DMS153 (cell line): ENCODE measurements at regions not wholly inside any gene's neighbourhood (a gene's known extent, or its start where the extent isn't known, plus 50 kb on each side); places are given as distances from the start of the nearest gene placed in this dataset.
"Not testable (repeated sequence)": the region's sequence is repeated elsewhere in the genome, so short reads cannot be mapped to it uniquely, and the experiment has no call there.

Experiments
- DNase-seq: peaks from one replicate; lab custom pipeline; 2025; lab: John Stamatoyannopoulos, UW

DNA sequence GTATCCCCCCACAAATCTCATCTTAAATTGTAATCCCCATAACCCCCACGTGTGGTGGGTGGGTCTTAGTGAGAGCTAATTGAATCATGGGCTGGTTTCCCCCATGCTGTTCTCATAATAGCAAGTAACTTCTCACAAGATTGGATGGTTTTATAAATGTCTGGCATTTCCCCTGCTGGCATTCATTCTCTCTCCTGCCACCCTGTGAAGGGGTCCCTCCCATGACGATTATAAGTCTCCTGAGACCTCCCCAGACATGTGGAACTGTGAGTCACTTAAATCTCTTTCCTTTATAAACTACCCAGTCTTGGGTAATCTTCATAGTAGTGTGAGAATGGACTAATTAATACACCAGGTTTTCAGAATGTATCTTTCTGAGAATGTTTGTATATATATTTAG is 1159.4 kb downstream of the FAM181B start:
- DNase-seq, result no peak

DNA sequence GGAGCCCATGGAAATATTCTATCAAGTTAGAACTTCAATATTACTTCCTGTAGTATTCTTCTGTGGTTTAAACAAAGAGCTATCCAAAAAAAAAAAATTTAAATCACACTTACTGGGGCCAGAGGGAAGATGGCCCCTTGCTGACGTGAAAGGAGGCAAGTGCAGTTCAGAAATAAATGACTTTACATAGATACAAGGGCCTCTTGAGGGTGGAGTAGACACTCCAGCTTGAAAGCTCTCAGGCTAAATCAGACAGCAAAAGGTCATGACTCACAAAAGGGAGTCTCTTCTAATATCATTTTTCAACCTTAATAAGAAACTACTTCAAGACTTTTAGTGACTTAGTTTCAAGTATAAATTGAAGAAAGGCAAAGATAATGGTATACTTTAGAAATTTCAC is 1160.3 kb downstream of the FAM181B start:
- DNase-seq, result no peak

- no peak for DNase-seq
Observed at GRCh38 chr11:81570669-81571068, 1163.0 kb downstream of the FAM181B start.

DNA sequence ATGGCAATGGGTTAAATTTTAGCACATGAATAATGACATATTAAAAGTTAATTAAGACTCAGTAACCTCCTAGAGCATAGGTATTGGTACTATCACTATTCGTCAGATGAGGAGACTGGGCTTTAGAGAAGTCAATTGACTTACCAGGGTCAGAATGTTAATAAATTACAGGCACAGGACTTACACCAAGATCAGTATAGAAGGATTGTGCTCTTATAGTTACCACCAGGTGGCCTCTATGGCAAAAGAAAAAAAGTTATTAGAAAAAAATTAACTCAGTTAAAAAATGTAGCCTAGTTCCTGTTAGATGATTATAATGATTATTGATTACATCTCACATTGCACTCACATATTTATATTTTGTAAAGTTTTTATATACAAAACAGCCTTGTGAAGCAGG is 1163.7 kb downstream of the FAM181B start:
- no peak for DNase-seq

GRCh38 chr11:81568918-81569317 is 1164.7 kb downstream of the FAM181B start:
- no peak for DNase-seq

GRCh38 chr11:81548123-81548522 is 1185.5 kb downstream of the FAM181B start:
- DNase-seq, result no peak

GRCh38 chr11:81539806-81540205 is 1193.9 kb downstream of the FAM181B start:
- not testable (repeated sequence) for DNase-seq

DNA sequence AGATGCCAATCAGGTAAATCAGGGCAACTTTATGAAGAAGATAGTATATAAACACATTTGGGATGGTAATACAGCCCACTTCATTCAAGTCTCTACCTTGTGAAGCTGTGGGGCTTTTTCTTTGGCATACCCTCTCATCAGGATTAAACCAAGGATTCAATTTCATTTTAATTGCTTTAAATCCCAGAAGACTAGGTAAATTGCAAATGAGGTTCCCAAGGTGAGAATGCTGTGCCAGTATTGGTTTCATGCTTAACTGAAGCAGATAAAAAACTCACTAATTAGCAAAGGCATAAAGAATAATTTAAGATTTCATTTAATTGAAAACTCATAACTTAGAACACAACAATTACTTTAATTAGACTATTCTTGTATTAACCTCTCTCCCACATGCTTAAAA is 1218.1 kb downstream of the FAM181B start:
- DNase-seq, result no peak

GRCh38 chr11:81497202-81497804 is 1236.4 kb downstream of the FAM181B start:
- DNase-seq, result no peak

DNA sequence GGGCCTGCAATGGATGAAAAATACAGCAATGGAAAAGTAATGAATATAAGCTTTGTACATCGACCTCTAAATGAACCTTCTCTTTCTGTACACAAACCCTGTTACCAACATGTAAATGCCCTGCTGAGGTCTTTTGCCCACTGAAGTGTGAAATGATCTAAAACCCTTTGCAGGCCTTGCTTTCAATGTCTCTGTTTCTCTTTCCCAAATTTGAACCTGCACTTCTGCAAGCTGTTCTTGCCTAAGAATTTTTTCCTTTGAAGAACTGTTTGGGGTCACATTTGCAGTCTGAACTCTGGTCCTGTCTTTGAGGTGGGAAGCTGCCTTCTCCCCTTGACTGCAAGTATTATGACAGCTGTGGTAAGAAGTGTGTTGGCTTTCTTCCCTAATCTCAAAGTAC is 1237.1 kb downstream of the FAM181B start:
- DNase-seq, result no peak

DNA sequence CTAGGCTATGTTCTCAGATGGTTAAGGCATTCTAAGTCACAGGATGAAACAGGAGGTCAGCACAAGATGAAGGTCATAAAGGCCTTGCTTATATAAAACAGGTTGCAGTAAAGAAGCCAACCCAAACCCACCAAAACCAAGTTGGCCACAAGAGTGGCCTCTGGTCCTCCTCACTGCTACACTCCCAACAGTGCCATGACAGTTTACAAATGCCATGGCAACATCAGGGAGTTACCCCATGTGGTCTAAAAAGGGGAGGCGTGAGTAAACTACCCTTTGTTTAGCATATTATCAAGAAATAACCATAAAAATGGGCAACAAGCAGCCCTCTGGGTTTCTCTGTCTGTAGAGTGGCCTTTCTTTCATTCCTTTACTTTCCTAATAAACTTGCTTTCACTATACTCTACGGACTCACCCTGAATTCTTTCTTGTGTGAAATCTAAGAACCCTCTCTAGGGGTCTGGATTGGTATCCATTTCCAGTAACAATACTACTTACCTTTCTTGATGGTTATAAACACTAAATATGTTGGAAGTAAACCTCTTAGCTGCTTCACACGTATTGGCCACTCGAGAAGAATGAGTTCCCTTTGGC is 1237.9 kb downstream of the FAM181B start:
- DNase-seq, result no peak

- no peak for DNase-seq
Observed at GRCh38 chr11:81494431-81494830, 1239.2 kb downstream of the FAM181B start.

- DNase-seq, result no peak
Observed at GRCh38 chr11:81492923-81493445, 1240.7 kb downstream of the FAM181B start.

DNA sequence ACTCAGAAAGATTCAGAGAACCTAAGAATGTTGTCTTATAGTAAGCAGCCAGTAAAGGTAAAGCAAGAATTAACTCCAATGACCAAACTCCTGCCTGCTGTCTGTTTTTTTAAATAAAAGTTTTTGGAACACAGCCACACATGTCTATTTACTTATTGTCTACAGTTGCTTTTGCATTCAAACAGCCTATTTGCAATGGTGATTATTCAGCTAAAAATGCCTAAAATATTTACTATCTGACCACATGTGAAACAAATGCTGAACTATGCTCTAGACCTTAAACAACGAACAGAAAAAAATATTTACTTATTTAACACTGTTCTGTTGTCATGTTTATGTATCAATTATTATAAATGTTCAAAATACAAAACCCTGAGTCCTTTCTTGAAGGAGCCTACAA is 1246.6 kb downstream of the FAM181B start:
- DNase-seq, result no peak

DNA sequence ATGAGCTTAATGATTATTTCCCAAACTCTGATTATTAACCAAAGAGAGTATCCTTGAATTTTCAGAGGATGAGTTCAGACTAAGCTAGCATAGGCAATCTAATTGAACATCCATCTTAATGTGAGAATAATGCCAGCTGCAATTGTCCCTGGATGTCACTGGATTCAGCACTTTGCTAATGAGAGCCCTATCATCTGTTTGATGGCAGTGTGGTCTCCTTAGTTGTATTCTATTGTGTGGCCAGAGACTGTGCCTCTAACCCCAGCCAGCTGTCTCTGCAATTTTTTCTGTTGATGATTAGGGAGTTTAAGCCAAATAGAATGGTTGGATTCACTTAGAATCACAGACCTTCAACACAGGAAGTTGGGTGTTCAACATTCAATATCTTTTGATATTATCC is 1249.5 kb downstream of the FAM181B start:
- DNase-seq, result no peak

DNA sequence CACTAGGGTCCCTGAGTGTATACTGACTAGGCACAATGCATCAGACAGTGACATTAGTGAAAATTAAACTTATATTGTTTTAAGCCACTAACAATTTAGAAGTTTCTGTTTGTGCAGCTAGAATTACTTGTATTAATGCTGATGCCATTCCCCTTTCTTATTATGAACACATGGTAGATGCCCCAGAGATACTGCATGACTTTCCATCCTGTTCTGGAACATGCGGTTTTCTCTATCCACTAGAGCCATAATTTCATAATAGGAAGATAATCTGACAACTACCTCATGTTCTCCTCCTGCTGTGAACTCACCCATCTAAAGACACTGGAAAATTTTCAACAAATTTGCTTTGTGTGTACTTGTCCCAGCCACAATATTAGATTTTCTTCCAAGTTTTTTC is 1256.4 kb downstream of the FAM181B start:
- DNase-seq, result no peak

DNA sequence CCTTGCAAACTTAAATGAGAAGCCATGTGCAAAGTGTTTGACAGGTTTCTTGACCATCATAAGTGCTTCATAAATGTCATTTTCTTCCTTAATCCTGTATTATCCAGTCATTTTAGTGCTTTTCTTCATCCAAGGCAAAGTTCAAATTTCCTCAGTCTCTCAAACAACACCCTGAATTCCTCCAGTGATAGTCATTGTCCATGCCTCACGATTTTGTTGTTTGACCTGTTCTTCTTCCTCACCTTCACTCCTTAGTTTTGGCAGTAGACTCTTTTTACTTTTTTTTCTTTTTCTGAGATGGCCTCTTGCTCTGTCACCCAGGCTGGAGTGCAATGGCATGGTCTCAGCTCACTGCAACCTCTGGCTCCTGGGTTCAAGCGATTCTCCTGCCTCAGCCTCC is 1257.3 kb downstream of the FAM181B start:
- no peak for DNase-seq

GRCh38 chr11:81472646-81473045 is 1261.0 kb downstream of the FAM181B start:
- DNase-seq, result no peak

GRCh38 chr11:81470446-81470845 is 1263.2 kb downstream of the FAM181B start:
- DNase-seq, result no peak

GRCh38 chr11:81459766-81460306 is 1273.8 kb downstream of the FAM181B start:
- no peak for DNase-seq

DNA sequence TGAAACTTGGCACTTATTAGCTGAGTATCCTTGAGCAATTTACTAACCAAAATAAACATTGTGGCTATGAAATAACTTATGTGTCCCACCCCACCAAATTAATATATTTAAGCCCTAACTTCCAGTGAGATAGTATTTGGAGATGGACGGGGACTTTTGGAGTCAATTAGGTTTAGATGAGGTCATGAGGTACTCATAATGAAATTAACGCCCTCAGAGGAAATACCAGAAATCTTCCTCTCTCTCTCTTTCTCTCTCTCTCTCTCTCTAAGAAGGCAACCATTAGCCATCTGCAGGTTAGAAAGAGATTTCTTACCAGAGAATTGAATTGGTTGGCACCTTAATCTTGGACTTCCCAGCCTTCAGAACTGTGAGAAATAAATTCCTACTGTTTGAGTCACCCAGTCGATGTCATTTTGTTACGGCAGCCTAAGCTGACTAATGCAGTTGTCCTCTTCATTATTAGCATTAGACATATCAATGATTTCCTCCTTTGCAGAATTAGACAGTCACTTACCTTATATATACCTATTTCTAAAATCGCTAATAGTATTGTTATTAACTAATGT is 1284.0 kb downstream of the FAM181B start:
- no peak for DNase-seq

- no peak for DNase-seq
Observed at GRCh38 chr11:81444297-81444696, 1289.4 kb downstream of the FAM181B start.

DNA sequence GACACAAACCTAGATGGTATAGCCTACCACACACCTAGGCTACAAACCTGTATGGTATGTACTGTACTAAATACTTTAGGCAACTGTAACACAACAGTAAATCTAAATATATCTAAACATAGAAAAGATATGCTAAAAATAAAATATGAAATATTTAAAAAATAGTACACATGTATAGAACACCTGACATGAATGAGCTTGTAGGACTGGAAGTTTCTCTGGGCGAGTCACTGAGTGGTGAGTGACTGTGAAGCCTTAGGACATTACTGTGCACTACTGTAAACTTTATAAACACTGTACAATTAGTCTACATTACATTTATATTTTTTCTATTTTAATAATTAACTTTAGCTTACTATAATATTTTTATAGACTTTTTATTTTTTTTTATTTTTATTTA is 1301.3 kb downstream of the FAM181B start:
- no peak for DNase-seq
